GM19395 (cell line): ENCODE measurements at regions not wholly inside any gene's neighbourhood (a gene's known extent, or its start where the extent isn't known, plus 50 kb on each side); places are given as distances from the start of the nearest gene placed in this dataset.
"Not testable (repeated sequence)": the region's sequence is repeated elsewhere in the genome, so short reads cannot be mapped to it uniquely, and the experiment has no call there.

ENCODE experiments used
- ATAC-seq: cut with Tn5 transposase; IDR thresholded peaks from one replicate; pipeline ENCODE4 v1.9.1; 2021; ENCODE audit warnings: mild to moderate bottlenecking, moderate library complexity; ENCODE audit not compliant: unreplicated experiment

- ATAC-seq = not testable (repeated sequence)
These were observed 108.5 kb downstream of the FOXD4L6 start for GRCh38 chr9:41019858-41020562.

DNA sequence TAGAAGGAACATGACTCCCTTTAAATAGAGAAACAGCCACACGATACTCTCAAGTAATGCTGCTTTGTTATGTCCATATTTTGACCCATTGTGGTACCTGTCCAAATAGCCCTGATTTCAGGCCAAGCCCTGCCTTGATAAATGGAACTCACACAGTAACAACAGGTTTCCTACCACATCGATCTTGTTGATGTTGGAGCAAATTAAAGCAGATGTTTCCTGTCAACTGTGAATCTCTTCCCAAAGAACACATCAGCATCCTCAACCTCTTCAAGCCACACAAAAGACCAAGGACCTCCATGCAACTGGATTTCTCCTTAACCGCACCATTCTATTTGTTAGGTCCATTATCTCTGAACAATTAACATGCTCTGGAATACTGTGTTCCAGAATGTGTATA is 109.5 kb downstream of the FOXD4L6 start:
- ATAC-seq = not testable (repeated sequence)

DNA sequence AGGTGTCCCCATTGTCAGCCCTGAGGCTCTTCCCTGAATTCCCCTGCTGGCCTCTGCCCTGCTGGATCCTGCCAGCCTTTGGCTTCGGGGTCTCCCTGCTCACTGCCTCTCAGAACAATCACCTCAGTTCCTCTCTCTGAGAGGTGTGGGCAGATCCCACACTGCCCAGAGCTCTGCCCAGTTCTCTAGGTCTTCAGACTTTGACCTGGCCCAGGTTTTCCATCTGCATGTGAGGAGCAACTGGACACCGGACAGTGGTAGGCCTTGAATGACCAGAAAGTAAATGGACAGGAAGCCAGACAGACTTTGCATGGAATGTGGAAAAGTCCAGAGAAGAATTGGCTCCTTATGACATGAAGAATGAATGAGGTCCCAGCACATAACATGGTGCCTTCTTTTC is 111.8 kb downstream of the FOXD4L6 start:
- ATAC-seq = not testable (repeated sequence)

DNA sequence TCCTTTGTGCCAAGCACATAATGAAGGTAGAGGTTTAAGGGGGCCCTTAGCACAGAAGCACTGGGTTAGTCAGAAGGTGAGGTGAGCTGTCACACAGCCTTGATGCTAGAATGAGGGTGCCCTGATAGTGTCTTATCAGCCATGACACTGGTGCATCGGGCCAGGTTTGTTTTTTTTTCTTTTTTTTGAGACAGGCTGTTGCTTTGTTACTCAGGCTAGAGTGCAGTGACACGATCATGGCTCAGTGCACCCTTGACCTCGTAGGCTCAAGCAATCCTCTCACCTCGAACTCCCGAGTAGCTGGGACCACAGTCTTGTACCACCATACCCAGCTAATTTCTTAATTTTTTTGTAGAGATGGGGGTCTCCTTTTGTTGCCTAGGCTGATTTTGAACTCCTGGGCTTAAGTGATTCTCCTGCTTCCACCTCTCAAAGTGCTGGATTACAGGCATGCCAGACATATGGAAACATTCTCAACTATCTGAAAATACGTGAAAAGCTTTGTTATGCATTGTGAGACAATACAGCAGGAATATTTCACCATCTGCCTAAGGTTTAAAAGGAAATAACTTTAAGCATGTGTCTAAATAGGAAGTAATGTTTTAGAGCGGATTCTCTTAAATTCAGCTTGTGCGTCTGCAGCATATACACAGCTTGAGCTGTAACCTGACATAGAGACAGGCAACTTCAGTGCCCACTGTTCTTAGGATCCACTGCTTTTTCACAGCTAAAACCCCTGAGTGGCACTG is 128.4 kb downstream of the FOXD4L6 start:
- not testable (repeated sequence) for ATAC-seq

GRCh38 chr9:40995490-40995889 is 133.0 kb downstream of the FOXD4L6 start:
- not testable (repeated sequence) for ATAC-seq

- not testable (repeated sequence) for ATAC-seq
These were observed 134.6 kb downstream of the FOXD4L6 start for GRCh38 chr9:40993842-40994241.

GRCh38 chr9:40993375-40993774 is 135.1 kb downstream of the FOXD4L6 start:
- ATAC-seq = not testable (repeated sequence)

- peak; percentile 42 for ATAC-seq
These were observed 136.0 kb downstream of the FOXD4L6 start for GRCh38 chr9:40992472-40992821.

GRCh38 chr9:40991741-40992471 is 136.6 kb downstream of the FOXD4L6 start:
- ATAC-seq = peak; percentile 100

DNA sequence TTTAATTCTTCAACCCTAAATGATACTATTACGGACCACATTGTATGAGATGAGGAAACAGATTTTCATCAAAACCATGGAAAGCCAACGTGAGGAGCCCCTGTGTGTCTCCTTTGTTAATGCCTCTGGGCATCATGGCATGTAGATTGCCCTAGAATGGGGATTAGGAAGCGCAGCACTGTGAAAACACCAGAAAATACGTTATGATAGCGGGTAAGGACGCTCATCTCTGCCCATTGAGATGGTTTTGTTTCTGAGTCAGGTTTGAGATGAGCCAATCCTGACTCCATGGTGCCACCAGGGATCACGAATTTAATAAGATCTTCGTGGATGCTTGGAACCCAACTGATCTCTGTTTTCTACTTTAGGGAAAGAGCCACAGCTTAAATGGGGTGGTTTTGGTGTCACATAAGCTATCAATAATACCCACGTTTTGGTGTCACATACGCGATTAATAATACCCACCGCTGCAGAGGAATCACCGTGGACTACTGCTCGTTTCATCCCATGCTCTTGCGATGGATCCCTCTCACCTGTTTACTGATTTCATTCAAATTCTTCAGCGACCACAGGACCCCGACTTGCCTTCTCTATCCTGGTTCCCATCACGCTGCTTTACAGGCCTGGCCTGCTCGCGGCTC is 137.3 kb downstream of the FOXD4L6 start:
- ATAC-seq = not testable (repeated sequence)

DNA sequence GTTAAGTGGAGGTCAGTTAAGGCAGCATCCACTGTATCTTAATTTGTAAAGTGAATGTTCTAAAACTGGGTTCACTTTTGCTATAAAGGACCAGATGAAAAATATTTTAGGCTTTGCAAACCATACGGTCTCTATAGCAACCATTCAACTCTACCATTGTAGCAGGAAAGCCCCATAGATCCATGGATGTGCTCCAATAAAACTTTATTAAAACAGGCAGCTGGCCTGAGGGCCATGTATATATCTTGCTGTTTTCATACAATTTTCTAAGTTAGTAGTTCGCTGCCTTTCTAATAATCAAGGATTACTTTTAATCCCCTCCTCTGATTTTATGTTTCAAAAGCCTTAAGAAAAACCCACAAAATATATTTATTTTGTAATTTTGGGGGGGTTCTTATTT is 142.1 kb downstream of the FOXD4L6 start:
- not testable (repeated sequence) for ATAC-seq

- not testable (repeated sequence) for ATAC-seq
These were observed 153.1 kb downstream of the FOXD4L6 start for GRCh38 chr9:40975351-40975750.

- ATAC-seq = not testable (repeated sequence)
These were observed 153.6 kb downstream of the FOXD4L6 start for GRCh38 chr9:40974912-40975311.

- ATAC-seq = not testable (repeated sequence)
These were observed 156.7 kb downstream of the FOXD4L6 start for GRCh38 chr9:40971773-40972172.

GRCh38 chr9:40970340-40970739 is 158.1 kb downstream of the FOXD4L6 start:
- not testable (repeated sequence) for ATAC-seq

- not testable (repeated sequence) for ATAC-seq
These were observed 166.0 kb downstream of the FOXD4L6 start for GRCh38 chr9:40962461-40962860.

- ATAC-seq = not testable (repeated sequence)
These were observed 176.5 kb downstream of the FOXD4L6 start for GRCh38 chr9:40951876-40952494.

- ATAC-seq = not testable (repeated sequence)
These were observed 182.3 kb downstream of the FOXD4L6 start for GRCh38 chr9:40946228-40946627.

- ATAC-seq = not testable (repeated sequence)
These were observed 185.8 kb downstream of the FOXD4L6 start for GRCh38 chr9:40942730-40943129.

DNA sequence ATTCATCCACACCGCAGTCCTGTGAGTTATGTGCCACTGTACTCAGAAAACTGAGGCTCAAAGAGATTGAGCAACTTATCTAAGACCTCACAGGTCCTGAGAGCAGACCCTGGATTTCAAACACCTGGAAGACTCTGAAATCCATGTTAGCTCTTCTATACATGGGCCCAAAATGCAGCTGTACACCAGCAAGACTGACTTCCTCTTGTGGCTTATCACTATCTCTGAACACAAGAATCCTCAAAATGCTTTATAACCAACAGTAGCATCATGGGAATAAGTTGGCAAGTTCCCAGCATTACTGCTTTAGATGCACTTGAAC is 188.6 kb downstream of the FOXD4L6 start:
- ATAC-seq = not testable (repeated sequence)
